Pulmonary artery endothelial cell (primary cell): ENCODE measurements at regions not wholly inside any gene's neighbourhood (a gene's known extent, or its start where the extent isn't known, plus 50 kb on each side); places are given as distances from the start of the nearest gene placed in this dataset.

Source experiments
- DNase-seq: peaks from one replicate; pipeline ENCODE4 v3.0.0-alpha.2; 2011; ENCODE audit warnings: low read depth, low spot score

- no peak for DNase-seq
Observed at GRCh38 chr10:130761032-130761575, 550.4 kb downstream of the TCERG1L start.

GRCh38 chr10:130761788-130762301 is 549.7 kb downstream of the TCERG1L start:
- no peak for DNase-seq

GRCh38 chr10:130762491-130762890 is 549.0 kb downstream of the TCERG1L start:
- no peak for DNase-seq

- DNase-seq = no peak
Observed at GRCh38 chr10:130763071-130763470, 548.5 kb downstream of the TCERG1L start.

GRCh38 chr10:130763491-130763890 is 548.0 kb downstream of the TCERG1L start:
- no peak for DNase-seq

GRCh38 chr10:130764651-130765050 is 546.9 kb downstream of the TCERG1L start:
- no peak for DNase-seq

- no peak for DNase-seq
Observed at GRCh38 chr10:130766071-130766470, 545.5 kb downstream of the TCERG1L start.

- no peak for DNase-seq
Observed at GRCh38 chr10:130767116-130767730, 544.3 kb downstream of the TCERG1L start.

GRCh38 chr10:130769146-130770017 is 542.1 kb downstream of the TCERG1L start:
- no peak for DNase-seq

- DNase-seq = no peak
Observed at GRCh38 chr10:130770018-130770630, 541.4 kb downstream of the TCERG1L start.

GRCh38 chr10:130771491-130771946 is 540.0 kb downstream of the TCERG1L start:
- DNase-seq = no peak

- DNase-seq = no peak
Observed at GRCh38 chr10:130772056-130772455, 539.5 kb downstream of the TCERG1L start.

GRCh38 chr10:130772676-130773075 is 538.8 kb downstream of the TCERG1L start:
- DNase-seq = no peak

GRCh38 chr10:130773941-130774340 is 537.6 kb downstream of the TCERG1L start:
- no peak for DNase-seq

- DNase-seq = no peak
Observed at GRCh38 chr10:130774871-130775270, 536.6 kb downstream of the TCERG1L start.

- DNase-seq = no peak
Observed at GRCh38 chr10:130775311-130775710, 536.2 kb downstream of the TCERG1L start.

- no peak for DNase-seq
Observed at GRCh38 chr10:130776724-130777123, 534.8 kb downstream of the TCERG1L start.

GRCh38 chr10:130777507-130778165 is 533.9 kb downstream of the TCERG1L start:
- no peak for DNase-seq

GRCh38 chr10:130778166-130778545 is 533.4 kb downstream of the TCERG1L start:
- DNase-seq = no peak

- DNase-seq = no peak
Observed at GRCh38 chr10:130780763-130781162, 530.8 kb downstream of the TCERG1L start.

GRCh38 chr10:130781206-130781605 is 530.3 kb downstream of the TCERG1L start:
- DNase-seq = no peak
